ENCODE measurements at regions not wholly inside any gene's neighbourhood (a gene's known extent, or its start where the extent isn't known, plus 50 kb on each side); places are given as distances from the start of the nearest gene placed in this dataset.
"Not testable (repeated sequence)": the region's sequence is repeated elsewhere in the genome, so short reads cannot be mapped to it uniquely, and the experiment has no call there.

DNA sequence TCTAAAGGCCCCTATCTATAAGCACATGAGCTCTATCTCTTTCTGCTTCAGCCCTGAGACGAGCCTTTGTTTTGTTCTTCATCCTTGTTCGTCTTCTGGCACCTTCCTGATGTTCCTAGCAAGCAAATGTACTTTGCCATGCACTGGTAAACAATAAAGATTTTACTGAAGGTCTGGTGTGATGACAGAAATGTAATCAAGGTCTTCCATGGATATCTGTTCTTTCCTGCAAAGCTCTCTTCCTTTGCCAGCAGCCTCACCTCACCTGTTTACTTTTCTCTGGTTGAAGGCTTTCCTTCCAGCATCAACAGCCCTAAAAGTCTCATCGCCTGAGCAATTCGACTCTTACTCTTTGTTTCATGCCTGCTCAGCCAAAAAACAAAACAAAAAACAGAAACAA lies 330.3 kb downstream of the PCNX1 start:
- no peak for DNase-seq (ENCODE audit: low read depth in 1 of 2, low spot score in 1 of 2)

DNA sequence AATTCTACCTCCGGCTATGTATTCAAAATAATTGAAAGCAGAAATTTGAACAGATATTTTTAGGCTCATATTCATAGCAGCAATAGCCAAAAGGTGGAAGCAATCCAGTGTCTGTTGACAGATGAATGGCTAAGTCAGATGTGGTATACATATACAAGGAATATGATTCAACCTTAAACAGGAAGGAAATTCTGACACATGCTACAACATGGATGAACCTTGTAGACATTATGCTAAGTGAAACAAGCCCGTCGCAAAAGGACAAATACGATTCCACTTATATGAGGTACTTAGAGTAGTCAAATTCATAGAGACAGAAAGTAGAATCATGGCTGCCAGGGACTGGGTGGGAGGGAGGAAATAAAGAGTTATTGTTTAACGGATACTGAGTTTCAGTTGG lies 331.6 kb downstream of the PCNX1 start:
- DNase-seq (ENCODE audit: low read depth in 1 of 2, low spot score in 1 of 2): no peak

DNA sequence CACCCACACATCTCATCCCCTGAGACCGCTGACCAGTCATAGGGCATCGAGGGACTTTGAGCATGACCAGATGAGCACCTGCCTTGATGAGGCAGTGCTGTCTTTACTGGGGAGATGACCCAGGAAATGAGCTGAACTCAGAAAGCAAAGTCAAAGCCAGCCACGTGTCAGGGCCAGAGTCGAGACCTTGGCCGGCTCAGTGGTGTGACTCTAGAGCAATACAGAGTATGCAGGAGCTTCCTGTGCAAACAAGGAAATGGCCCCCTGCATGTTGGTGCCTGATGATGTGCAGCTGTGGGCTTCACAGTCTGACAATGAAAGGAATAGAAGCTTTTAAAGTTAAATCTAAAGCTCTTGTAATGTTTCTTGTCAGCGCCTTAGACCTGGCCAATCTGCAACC lies 332.9 kb downstream of the PCNX1 start:
- no peak for DNase-seq (ENCODE audit: low read depth in 1 of 2, low spot score in 1 of 2)

DNA sequence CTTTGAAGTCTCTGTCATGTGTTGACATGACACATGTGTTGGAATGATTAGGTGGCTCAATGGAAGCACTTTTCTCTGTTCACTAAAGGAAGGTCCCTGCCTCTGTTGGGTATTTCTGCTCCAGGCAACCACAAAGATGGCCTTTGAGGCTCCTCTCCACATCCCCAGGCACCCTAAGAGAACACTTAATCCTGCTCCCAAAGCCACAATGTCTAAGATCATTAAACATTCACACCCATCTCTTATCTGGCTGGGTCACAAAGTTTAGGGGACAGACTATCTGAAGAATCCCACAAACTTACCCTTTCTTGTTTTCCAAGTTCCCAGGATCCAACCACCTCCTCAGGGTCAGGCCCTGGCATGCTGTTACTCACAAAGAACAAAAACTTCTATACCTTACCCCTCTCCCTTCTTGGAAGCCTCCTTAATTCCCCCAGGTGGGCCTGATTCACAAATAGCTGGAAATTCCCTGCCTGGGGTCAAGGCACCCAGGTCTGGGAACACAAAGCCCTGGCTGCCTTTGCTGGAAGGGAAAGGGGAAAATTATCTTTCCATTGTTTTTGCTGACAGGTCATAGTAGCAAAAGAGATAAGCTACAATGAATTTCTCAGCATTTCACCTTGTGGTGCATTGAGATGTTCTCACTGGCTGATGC lies 333.7 kb downstream of the PCNX1 start:
- DNase-seq (ENCODE audit: low read depth in 1 of 2, low spot score in 1 of 2): no peak

DNA sequence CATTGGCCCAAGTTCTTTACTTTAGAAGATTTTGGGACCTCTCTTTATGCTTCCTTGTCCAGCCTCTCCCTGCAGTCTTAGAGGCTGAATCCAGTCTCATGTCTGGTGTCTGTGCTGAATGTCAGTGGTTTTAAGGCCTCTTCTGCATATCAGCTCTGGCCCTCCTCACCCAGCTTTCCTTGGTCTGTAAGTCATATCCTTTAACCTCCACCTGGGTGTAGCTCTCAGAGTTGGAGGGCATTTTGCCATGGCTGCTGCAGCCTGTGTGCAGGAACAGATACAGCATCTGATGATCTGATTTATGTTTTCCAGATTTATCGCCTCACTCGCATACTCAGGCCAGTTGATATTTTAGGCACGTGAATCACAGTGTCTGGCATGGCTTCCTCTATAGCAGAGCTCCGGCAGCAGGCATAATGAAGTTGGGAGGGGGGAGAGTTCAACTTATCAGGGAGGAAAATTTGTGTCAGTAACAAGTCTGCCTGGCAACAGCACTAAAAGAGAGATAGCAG lies 335.0 kb downstream of the PCNX1 start:
- no peak for DNase-seq (ENCODE audit: low read depth in 1 of 2, low spot score in 1 of 2)

DNA sequence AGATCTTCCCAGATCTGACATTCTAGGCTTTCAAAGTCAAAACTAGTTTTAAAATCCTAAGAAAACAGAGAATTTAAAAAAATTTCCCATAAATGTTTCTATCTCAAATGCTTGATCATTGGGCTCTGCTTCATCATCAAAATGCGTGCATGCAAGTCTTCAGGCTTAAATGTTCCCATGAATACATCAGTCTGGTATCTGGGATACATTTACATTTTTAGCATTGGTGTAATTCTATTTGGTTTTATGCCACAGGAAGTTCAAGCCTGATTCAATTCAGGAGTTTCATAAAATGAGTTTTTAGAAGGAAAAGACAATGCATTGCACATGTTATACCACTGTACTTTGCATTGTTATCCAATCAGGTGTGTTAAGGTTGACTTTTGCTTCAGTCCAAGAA lies 336.4 kb downstream of the PCNX1 start:
- no peak for DNase-seq (ENCODE audit: low read depth in 1 of 2, low spot score in 1 of 2)

DNA sequence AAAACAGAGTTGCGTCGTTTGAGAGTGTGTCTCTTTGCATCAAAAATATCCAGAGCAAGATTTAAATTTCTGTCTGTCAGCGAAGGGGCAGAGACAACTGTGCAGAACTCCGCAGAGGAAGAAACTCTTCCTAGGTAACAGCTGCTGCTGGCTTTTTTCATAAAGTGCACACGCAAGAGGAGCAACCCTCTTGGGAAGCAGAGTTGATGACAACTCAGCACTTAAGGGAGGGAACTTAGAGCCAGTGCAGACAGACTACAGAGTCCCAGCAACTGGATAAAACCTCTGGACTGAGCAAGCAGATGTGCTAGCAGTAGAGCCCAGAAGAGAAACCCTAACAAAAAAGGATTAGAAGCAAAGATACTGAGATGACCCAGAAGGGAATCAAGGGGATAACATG lies 337.1 kb downstream of the PCNX1 start:
- DNase-seq (ENCODE audit: low read depth in 1 of 2, low spot score in 1 of 2): no peak

DNA sequence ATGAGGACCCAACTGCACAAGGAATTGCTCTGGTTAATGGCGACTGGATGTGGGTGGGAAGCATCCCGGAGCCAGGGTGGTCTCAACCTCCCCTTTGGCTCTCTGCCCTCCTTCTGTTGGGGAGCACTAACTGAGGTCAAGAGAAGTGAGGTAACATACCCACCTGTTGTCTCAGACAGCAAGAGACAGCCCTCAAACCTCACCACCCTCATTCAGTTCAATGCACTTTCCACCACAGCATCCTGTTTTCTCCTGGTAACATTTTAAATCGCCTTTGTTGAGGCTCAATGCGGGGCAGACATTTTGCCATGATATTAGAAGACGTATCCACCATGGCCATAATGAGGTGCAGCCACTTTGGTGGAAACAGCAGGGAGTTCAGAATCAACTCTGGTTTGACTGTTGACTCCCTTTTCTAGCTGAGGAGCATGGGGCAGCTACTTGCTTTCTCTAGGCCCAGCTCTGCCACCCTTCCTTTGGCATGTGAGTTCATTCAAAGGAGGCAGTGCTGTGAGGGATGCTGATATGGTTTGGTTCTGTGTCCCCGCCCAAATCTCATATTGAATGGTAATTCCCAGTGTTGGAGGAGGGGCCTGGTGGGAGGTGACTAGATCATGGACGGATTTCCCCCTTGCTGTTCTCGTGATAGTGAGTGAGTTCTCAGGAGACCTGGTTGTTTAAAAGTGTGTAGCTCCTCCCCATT lies 338.6 kb downstream of the PCNX1 start:
- DNase-seq (ENCODE audit: low read depth in 1 of 2, low spot score in 1 of 2): no peak

DNA sequence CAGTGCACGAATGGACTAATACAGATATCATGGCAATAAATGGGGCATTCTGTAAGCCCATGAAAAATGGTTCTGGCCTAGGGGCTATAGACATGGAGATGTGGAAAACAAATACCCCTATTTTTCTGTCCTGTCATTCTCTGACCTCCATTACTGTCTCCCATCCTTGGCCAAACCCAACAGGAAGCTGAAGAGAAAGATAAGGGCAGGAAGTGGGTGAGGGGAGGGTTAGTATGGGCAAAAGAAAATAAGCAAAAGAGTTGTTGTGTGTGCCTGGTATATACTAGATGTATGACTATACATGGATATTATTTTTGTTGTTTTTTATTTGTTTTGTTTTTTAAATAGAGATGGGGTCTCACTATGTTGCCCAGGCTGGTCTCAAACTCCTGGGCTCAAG lies 339.3 kb downstream of the PCNX1 start:
- DNase-seq (ENCODE audit: low read depth in 1 of 2, low spot score in 1 of 2): no peak

DNA sequence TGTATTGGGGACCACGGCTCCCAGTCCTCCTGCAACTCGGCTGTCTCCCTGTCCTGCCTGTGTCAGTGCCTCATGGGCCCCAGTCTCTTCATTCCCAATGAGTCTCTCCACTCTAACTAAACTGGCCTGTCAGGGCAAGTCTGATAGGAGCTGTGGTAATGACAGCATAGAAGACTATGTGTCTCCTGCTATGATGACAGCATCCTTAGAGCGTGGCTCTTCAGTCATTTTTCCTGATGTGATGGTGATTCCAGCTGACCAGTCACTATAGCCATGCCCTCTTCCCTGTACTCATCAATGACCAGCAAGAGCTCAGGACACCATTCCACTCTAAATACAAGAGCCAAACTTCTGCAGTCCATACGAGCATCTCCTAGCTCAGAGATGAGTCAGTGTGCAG lies 339.8 kb downstream of the PCNX1 start:
- no peak for DNase-seq (ENCODE audit: low read depth in 1 of 2, low spot score in 1 of 2)

DNA sequence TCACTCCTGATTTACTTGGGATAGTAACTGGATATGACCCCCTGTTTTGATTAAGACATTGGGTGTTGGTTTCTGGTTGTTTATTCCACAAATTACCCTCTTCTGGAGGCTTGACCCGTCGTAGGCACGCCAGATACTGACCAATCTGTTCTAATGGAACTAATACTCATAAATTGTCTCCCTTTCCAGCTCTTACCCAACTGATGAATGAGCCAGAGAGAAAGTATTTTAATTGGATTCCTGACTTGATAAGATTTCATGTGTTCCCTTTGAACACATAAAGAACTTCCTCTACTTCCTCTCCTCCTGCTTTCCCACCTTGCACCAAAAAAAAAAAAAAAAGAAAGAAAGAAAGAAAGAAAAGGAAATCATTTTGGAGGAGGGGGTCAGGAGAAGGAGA lies 340.9 kb downstream of the PCNX1 start:
- no peak for DNase-seq (ENCODE audit: low read depth in 1 of 2, low spot score in 1 of 2)

DNA sequence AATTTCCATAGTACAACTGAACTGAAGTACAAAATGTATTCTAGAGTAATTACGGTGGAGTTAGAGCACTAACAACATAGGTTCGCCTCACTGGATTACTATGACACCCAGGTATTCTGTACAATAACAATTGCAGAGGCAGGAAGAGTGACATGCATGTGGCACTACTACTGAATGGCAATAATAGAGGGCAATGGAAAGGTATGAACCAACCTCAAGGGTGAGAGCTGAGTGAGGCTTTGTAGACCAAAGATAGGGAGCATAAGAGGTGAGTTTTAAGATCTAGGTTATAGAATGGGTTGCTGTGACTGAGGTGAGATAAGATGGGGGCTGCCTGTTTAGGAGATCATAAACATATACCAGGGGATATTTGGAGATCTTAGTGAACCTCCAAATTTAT lies 343.1 kb downstream of the PCNX1 start:
- DNase-seq (ENCODE audit: low read depth in 1 of 2, low spot score in 1 of 2): no peak

DNA sequence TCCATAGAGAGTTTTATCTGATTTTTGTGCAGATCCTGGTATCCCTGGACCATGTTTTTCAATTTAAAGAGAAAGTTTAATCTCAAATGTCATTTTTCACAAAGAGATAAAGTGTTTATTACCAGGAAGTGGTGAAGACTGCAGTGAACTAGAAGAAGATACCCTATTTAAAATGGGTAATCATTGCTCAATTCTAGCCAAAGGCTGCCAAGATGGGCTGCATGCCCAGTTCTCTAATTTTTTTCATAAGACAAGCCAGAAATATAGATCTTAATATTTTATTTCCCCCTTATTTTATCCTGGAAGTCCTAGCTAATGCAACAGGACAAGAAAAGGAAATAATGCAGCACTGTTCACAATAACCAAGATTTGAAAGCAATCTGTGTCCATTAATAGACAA lies 343.5 kb downstream of the PCNX1 start:
- DNase-seq (ENCODE audit: low read depth in 1 of 2, low spot score in 1 of 2): no peak

DNA sequence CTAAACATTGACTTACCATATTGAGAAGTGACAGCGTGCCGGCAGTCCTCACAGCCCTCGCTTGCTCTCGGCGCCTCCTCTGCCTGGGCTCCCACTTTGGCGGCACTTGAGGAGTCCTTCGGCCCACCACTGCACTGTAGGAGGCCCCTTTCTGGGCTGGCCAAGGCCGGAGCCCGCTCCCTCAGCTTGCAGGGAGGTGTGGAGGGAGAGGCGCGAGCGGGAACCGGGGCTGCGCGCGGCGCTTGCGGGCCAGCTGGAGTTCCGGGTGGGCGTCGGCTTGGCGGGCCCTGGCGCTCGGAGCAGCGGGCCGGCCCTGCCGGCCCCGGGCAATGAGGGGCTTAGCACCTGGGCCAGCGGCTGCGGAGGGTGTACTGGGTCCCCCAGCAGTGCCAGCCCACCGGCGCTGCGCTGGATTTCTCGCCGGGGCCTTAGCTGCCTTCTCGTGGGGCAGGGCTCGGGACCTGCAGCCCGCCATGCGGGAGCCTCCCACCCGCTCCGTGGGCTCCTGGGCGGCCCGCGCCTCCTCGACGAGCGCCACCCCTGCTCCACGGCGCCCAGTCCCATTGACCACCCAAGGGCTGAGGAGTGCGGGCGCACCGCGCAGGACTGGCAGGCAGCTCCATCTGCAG lies 346.9 kb downstream of the PCNX1 start:
- not testable (repeated sequence) for DNase-seq (ENCODE audit: low read depth in 1 of 2, low spot score in 1 of 2)

DNA sequence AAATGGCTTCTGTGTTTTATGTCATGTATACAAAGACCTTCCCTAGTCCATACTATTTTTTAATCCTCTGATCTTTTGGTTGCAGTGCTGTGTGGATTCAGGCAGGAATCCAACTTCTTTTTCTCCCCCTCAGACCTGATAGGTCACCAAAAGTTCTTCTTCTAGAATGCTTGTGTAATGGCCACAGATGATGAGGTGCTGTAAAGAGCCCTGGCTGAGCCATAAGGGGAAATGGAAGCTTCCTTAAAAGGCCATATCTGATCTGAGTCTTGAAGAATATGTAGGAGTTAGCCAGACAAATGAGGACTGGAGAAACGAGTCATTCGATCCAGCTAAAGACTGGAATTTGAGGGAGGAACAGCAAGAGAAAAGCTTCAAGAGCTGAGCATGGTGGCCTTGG lies 353.9 kb downstream of the PCNX1 start:
- no peak for DNase-seq (ENCODE audit: low read depth in 1 of 2, low spot score in 1 of 2)

DNA sequence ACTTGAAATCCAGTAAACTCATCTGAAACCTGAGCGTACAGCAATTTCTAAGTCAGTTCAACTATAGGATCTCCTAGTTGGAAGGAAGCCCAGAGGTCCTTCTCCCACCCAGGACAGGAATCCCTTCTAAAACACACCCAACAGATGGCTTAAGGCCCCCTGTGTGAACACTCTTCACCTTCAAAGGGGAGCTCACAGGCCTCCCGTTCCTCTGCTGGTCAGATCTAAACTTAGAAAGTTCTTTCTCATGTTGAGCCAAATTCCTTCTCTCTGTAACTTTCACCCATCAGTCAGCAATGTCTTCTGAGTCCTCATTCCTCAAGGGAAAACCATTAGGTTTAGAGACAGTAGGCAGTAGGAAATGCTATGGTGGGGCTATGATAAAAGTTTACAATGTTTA lies 355.2 kb downstream of the PCNX1 start:
- DNase-seq (ENCODE audit: low read depth in 1 of 2, low spot score in 1 of 2): no peak

DNA sequence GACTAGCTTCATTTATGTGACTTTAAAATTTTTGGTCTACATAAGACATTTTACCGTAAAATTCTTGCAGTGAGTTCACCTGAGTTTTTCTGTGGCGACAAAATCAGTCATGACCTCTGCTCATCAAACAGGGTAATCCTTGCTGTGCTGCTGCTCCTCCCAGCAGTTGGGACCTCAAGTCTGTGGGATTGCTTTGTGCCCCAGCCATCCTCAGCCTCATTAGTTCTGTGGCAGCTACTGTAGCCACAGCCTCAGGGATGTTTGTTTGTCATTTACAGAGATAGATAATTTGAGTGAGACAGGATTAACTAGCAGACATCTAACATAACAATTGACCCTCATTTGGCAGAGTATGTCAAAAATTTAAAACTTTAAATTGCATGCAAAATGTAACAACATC lies 357.0 kb downstream of the PCNX1 start:
- DNase-seq (ENCODE audit: low read depth in 1 of 2, low spot score in 1 of 2): no peak

DNA sequence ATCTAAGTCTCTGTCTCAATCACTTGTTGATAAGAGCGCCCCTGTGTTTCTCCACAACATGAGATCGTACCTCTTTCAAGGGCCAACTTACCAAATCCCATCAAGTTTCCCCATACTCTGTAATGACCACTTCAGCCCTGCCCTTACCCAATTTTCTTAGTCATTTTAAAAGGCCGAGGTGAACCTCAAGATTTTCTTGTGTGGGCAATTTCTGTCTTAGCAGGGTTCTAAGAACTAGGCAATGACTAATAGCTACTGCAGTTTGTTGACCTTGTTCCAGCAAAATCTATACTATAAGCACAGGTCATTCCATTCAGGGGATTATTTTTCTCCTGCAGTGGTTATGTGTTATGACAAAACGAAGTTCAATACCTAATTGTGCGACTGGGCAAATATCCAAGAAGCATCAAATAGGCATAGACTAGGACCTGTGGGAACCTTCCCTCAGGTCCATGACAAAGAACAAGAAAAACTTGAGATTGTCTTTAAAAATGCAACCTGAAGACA lies 359.8 kb downstream of the PCNX1 start:
- no peak for DNase-seq (ENCODE audit: low read depth in 1 of 2, low spot score in 1 of 2)

DNA sequence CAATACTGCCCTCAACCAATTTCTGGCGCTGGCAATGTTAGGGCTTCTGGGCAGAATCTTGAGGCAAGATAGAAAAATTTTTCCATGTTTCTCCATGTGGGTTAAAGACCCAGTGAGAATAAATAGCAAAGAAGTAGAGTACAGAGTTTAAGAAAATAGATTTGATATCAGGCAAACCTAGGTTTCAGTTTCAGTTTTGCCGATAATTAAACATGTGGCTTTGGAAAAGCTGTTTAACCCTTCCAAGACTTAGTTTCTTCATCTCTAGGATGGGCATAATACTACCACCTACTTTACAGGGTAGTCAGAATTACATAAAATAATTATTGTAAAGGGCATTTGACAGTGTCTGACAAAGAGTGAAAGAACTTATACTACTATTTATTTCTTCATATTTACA lies 360.4 kb downstream of the PCNX1 start:
- DNase-seq (ENCODE audit: low read depth in 1 of 2, low spot score in 1 of 2): no peak

DNA sequence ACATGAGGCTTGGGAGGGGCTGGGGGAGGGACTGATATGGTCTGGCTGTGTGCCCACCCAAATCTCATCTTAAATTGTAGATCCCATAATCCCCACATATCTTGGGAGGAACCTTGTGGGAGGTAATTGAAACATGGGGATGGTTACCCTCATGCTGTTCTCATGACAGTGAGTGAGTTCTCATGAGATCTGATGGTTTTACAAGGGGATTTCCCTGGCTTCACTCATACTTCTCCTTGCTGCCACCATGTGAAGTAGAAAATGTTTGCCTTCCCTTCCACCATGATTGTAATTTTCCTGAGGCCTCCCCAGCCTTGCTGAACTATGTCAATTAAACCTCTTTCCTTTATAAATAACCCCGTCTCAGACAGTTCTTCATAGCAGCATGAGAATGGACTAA lies 362.9 kb downstream of the PCNX1 start:
- DNase-seq (ENCODE audit: low read depth in 1 of 2, low spot score in 1 of 2): no peak

DNA sequence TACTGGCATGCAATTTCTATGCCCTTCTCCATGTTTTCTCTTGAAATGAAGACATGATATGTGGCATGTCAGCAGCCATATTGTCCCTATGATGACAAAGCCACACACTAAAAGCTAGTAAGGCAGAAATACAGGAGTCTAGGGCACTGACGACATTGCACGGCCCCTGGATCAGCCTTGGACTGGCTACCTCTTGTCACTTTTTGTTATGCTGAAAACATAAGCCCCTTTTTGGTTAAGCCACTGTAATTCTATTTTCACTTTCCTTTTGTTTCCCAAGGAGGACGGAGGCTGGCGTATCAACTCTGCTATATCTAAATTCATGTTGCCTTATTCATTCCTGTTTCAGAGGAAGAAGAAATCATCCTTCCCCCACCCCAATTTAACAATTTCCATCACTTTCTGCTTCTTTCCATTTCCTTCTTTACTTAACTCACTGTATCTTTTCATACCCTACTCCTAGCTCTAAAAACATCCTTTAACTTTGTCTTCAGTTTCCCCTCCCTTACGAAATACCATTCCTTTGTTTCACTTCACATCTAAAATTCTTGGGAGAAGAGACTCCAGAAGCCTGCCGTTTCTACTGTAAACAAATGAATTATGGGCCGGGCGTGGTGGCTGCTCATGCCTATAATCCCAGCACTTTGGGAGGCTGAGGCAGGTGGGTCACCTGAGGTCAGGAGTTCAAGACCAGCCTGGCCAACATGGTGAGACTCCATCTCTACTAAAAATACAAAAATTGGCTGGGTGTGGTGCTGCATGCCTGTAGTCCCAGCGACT lies 364.1 kb downstream of the PCNX1 start:
- DNase-seq (ENCODE audit: low read depth in 1 of 2, low spot score in 1 of 2): no peak

DNA sequence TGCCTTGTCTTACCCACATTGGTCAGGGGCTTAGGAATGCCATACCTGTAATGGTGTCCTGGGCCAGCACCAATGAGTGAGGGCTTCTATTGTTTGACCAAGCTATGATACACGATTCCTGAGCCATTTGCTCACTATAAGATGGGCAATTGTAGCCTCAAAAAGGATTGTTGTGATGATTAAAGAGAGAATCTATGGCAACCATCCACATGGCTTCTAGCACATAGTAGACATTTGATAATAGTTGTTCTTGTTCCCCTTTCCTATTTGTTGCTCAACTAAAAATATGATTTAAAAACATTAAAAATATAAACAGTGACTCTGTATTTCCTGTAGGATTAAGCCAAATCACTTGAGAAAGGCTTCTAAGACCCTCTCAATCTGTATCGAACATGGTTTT lies 366.1 kb downstream of the PCNX1 start:
- DNase-seq (ENCODE audit: low read depth in 1 of 2, low spot score in 1 of 2): no peak

Data from stimulated activated CD4-positive, alpha-beta T cell treated with anti-CD3 and anti-CD28 coated beads, Interleukin-15, amount 100 ng/mL, for 1 hour (primary cell).